Coronary artery (tissue), 2 donors: ENCODE measurements at regions not wholly inside any gene's neighbourhood (a gene's known extent, or its start where the extent isn't known, plus 50 kb on each side); places are given as distances from the start of the nearest gene placed in this dataset.
"Not testable (repeated sequence)": the region's sequence is repeated elsewhere in the genome, so short reads cannot be mapped to it uniquely, and the experiment has no call there.

ENCODE experiments used
- DNase-seq: peaks from one replicate; pipeline ENCODE4 v3.0.0-alpha.2; 2017; ENCODE audit warnings: low spot score
- H3K27ac ChIP-seq, 2 donors: fragments of 200-600 bp; sonication (generic); one replicate each; pipeline ENCODE4 v1.5.1; 2016 to 2019
- H3K4me3 ChIP-seq: fragments of 200-600 bp; sonication (generic); 2 replicates; pipeline ENCODE4 v1.5.1; 2016; ENCODE audit warnings: mild to moderate bottlenecking, moderate library complexity
- TF ChIP-seq, protein P1 (sequence below): fragments of 200-600 bp; sonication (generic); IDR thresholded peaks from one replicate; pipeline ENCODE4 v1.5.1; 2019; ENCODE audit warnings: antibody characterized with exemption

DNA sequence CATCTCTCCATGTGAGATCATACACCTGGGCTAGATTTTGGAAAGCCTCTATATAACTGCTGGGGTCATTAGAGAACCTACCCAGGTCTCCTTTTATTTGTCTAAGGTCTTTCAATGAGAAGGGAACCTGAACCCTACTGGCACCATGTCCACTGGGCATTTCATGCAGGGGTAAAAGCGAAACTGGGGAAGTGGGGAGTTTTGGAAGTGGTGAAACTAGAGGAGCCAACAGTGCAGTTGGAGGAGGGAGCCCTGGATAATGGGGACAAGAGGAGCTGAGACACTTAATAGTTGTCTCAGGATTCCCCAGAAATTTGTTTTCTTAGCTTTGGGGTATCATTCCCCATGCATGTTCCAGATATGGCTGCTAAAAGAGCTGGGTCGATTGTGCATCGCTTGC, 169.0 kb upstream of the NREP start:
- no peak overlapping the region for H3K27ac ChIP-seq
- TF ChIP-seq, protein P1, sequence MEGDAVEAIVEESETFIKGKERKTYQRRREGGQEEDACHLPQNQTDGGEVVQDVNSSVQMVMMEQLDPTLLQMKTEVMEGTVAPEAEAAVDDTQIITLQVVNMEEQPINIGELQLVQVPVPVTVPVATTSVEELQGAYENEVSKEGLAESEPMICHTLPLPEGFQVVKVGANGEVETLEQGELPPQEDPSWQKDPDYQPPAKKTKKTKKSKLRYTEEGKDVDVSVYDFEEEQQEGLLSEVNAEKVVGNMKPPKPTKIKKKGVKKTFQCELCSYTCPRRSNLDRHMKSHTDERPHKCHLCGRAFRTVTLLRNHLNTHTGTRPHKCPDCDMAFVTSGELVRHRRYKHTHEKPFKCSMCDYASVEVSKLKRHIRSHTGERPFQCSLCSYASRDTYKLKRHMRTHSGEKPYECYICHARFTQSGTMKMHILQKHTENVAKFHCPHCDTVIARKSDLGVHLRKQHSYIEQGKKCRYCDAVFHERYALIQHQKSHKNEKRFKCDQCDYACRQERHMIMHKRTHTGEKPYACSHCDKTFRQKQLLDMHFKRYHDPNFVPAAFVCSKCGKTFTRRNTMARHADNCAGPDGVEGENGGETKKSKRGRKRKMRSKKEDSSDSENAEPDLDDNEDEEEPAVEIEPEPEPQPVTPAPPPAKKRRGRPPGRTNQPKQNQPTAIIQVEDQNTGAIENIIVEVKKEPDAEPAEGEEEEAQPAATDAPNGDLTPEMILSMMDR, result no peak
- no peak overlapping the region for H3K4me3 ChIP-seq
- DNase-seq, result no peak

DNA sequence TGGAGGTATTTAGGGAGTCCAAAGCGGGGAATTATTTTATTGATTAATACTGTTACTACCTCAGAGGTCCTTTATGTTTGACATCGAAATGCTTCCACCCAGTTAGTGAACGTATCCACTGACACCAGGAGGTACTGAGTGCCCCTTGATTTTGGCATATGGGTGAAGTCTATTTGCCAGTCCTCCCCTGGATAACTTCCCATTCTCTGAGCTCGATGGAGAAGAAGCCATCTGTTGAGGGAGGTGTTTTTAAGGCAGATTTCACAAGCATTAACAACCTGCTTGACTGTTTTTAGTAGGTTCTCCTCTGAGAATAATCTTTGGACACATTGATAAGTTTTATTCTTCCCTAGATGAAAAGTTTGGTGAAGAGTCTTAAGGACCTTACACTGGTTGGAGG, 165.3 kb upstream of the NREP start:
- H3K27ac ChIP-seq, result no peak overlapping the region

DNA sequence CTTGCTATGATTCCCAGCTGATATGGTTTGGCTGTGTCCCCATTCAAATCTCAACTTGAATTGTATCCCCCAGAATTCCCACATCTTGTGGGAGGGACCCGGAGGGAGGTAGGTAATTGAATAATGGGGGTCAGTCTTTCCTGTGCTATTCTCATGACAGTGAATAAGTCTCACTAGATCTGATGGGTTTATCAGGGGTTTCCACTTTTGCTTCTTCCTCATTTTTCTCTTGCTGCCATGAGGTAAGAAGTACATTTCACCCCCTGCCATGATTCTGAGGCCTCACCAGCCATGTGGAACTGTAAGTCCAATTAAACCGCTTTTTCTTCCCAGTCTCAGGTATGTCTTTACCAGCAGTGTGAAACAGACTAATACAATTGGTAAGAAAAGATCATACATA, 164.7 kb upstream of the NREP start:
- not testable (repeated sequence) for DNase-seq, H3K4me3 ChIP-seq, H3K27ac ChIP-seq

More for the DNA sequence above, 165.3 kb upstream of the NREP start:
- no peak overlapping the region for H3K4me3 ChIP-seq
- TF ChIP-seq, protein P1, result no peak
- no peak for DNase-seq

DNA sequence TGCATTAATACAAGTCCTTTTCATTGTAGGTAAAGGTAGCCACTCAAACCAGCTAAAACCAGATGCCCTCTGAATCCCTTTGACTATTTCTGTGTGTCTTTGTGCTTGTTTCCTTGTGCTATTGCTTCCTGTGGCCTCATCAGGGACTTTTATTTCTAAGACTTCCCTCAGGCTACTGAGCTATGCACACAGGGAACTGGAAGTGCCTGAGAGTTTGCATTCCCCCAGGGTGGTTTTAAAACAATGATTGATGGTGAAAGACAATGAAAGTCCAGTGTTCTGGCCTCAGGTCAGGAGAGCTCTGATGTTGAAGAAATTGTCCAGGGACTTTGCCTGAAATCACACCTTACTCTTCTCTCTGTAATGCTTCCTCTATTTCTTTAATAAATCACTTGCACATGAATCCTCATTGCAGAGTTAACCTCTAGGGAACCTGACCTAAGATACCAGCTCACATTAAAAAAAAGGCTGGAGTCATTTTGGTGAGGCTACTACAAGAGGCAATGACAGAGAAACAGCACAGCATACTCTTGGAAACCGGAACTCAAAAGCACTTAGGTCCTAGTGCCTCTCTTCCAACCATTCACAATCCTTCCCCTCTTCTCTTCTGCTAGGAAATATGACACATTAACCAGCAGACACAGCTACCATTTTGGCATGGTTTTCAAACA, 158.1 kb upstream of the NREP start:
- DNase-seq, result no peak
- TF ChIP-seq, protein P1, result no peak
- H3K4me3 ChIP-seq, result no peak overlapping the region
- no peak overlapping the region for H3K27ac ChIP-seq

DNA sequence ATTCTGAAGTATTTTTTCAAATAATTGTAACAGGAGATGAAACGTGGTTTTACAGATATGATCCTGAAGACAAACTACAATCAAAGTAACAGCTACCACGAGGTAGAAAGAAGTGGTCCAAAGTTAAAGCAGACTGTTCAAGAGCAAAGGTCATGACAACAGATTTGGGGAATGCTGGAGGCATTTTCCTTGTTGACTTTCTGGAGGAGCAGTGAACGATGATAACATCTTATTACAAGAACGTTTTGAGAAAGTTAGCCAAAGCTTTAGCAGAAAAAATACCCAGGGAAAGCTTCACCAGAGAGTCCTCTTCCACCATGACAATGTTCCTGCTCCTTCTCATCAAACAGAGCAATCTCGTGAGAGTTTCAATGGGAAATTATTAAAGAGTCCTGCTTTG, 145.4 kb upstream of the NREP start:
- TF ChIP-seq, protein P1, result no peak
- no peak for DNase-seq
- Histone ChIP-seq H3K4me3 (no peak overlapping the region), H3K27ac (no peak overlapping the region)

DNA sequence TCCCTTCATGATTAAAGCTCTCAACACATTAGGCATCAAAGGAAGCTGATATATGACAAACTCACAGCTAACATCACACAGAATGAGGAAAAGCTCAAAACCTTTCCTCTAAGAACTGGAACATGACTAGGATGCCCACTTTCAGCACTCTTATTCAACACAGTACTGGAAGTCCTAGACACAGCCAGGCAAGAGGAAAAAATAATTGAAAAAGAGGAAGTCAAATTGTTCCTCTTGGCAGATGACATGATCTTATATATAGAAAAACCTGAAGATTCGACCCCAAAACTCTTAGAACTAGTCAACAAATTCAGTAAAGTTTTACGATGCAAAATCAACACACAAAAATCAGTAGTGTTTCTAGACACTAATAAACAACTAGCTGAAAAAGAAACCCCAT, 144.3 kb upstream of the NREP start:
- DNase-seq, result no peak
- Histone ChIP-seq H3K4me3 (no peak overlapping the region), H3K27ac (no peak overlapping the region)
- TF ChIP-seq, protein P1, result no peak

DNA sequence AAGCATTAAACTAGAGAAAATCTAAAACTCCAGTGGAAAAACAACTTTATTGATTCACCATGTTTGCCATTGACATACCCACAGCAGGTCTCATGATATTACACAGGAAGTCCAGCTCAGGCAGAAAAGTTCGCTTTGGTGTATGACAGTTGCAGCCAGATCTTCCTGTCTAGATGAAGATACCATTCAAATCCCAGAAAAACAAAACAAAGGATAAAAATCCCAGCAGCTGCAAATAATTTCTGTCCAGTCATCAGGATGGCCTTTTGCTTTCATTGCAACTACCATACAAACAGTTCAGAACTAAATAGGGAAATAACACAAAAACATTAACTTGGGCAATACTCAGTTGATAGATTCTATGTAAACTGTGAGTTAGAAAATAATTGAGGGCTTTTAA, 136.0 kb upstream of the NREP start:
- no peak for DNase-seq
- H3K27ac ChIP-seq, result no peak overlapping the region
- TF ChIP-seq, protein P1, result no peak
- no peak overlapping the region for H3K4me3 ChIP-seq
